Keratinocyte (primary cell): ENCODE measurements at regions not wholly inside any gene's neighbourhood (a gene's known extent, or its start where the extent isn't known, plus 50 kb on each side); places are given as distances from the start of the nearest gene placed in this dataset.

ENCODE experiments used
- EZH2 ChIP-seq: IDR thresholded peaks from one replicate; pipeline ENCODE4 v1.6.1; 2012; ENCODE audit warnings: inconsistent platforms, mild to moderate bottlenecking, low read length, moderate library complexity
- TF ChIP-seq, protein P1 (sequence below), 3 experiments: IDR thresholded peaks in 1 of 3; conservative IDR thresholded peaks in 1 of 3; optimal IDR thresholded peaks in 1 of 3; 2 replicates in 2 of 3; 3 replicates in 1 of 3; pipeline versions ENCODE3 to v1.5.1; 2011; ENCODE audit warnings: low read length in 3 of 3, mild to moderate bottlenecking in 3 of 3, moderate library complexity in 2 of 3, control low read depth in 1 of 3, inconsistent platforms in 1 of 3; ENCODE audit not compliant: insufficient read depth in 2 of 3; ENCODE audit errors: extremely low read depth in 1 of 3

GRCh38 chr20:60500038-60500701 is 541.9 kb downstream of the CDH26 start:
- TF ChIP-seq, protein P1, sequence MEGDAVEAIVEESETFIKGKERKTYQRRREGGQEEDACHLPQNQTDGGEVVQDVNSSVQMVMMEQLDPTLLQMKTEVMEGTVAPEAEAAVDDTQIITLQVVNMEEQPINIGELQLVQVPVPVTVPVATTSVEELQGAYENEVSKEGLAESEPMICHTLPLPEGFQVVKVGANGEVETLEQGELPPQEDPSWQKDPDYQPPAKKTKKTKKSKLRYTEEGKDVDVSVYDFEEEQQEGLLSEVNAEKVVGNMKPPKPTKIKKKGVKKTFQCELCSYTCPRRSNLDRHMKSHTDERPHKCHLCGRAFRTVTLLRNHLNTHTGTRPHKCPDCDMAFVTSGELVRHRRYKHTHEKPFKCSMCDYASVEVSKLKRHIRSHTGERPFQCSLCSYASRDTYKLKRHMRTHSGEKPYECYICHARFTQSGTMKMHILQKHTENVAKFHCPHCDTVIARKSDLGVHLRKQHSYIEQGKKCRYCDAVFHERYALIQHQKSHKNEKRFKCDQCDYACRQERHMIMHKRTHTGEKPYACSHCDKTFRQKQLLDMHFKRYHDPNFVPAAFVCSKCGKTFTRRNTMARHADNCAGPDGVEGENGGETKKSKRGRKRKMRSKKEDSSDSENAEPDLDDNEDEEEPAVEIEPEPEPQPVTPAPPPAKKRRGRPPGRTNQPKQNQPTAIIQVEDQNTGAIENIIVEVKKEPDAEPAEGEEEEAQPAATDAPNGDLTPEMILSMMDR (optimal IDR thresholded peaks at IDR 0.05 in 1 of 3, IDR thresholded peaks at IDR 0.05 in 1 of 3, conservative IDR thresholded peaks at IDR 0.05 in 1 of 3; ENCODE audit: extremely low read depth in 1 of 3, insufficient read depth in 2 of 3, low read length in 3 of 3) = no peak
- TF ChIP-seq EZH2 = no peak
